Calu3 (cell line): ENCODE measurements at regions not wholly inside any gene's neighbourhood (a gene's known extent, or its start where the extent isn't known, plus 50 kb on each side); places are given as distances from the start of the nearest gene placed in this dataset.

ENCODE experiments used
- BruUV-seq: library from RNA; stranded (reverse); fragments of 400-500 nt; replicated peaks from 2 replicates; lab custom pipeline; 2021; lab: Mats Ljungman, UMichigan
- CTCF ChIA-PET: fragments of 300-600 bp; sonication (Branson Sonifier 250); formaldehyde crosslinking; loops from one replicate; lab custom pipeline; 2022; ENCODE audit warnings: antibody characterized with exemption; lab: Charles Lee
- DNase-seq: peaks from one replicate; pipeline ENCODE4 v3.0.0; 2022
- H3K27ac Mint-ChIP-seq: one replicate; pipeline ENCODE4 v1.8.0; 2022; ENCODE audit warnings: mixed read lengths; ENCODE audit not compliant: unreplicated experiment
- H3K27me3 Mint-ChIP-seq: one replicate; pipeline ENCODE4 v1.8.0; 2022; ENCODE audit warnings: mixed read lengths; ENCODE audit not compliant: unreplicated experiment
- H3K36me3 Mint-ChIP-seq: one replicate; pipeline ENCODE4 v1.8.0; 2022; ENCODE audit warnings: mild to moderate bottlenecking, moderate library complexity, mixed read lengths; ENCODE audit not compliant: insufficient read depth, unreplicated experiment
- H3K4me1 Mint-ChIP-seq: one replicate; pipeline ENCODE4 v1.8.0; 2022; ENCODE audit warnings: mild to moderate bottlenecking, low read depth, mixed read lengths; ENCODE audit not compliant: unreplicated experiment
- H3K4me3 Mint-ChIP-seq: one replicate; pipeline ENCODE4 v1.8.0; 2022; ENCODE audit warnings: mild to moderate bottlenecking, low read depth, moderate library complexity, mixed read lengths; ENCODE audit not compliant: unreplicated experiment
- H3K9me3 Mint-ChIP-seq: one replicate; pipeline ENCODE4 v1.8.0; 2022; ENCODE audit warnings: low read depth, mixed read lengths; ENCODE audit not compliant: unreplicated experiment
- intact Hi-C: fragments of 100-400 bp; cut with micrococcal nuclease; formaldehyde crosslinking; loops from one replicate; pipeline ENCODE4 v1.10.0; 2022; ENCODE audit not compliant: unreplicated experiment
- TF ChIP-seq, protein P1 (sequence below): fragments of 200-600 bp; IDR thresholded peaks from one replicate; pipeline ENCODE4 v1.8.0; 2022; ENCODE audit warnings: antibody characterized with exemption; ENCODE audit not compliant: unreplicated experiment

DNA sequence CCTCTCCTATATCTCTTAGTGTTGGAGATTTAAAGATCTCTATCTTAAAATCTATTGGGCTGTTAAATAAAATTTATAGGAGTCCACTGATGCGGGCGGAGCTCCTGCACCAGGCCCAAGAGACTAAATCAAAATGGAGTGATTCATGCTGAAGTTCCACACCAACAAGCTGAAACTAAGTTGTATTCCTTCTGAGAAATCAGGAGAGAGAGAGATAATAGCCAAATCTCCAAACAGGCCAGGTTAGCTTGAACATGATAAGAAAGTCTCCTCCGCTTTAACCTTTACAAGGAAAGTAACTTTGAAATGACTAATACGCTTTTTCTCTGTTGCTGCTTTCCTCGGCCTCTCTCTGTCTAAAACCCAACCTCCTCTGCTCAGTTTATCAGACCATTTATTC, 241.9 kb upstream of the NBEA start:
- TF ChIP-seq, protein P1, sequence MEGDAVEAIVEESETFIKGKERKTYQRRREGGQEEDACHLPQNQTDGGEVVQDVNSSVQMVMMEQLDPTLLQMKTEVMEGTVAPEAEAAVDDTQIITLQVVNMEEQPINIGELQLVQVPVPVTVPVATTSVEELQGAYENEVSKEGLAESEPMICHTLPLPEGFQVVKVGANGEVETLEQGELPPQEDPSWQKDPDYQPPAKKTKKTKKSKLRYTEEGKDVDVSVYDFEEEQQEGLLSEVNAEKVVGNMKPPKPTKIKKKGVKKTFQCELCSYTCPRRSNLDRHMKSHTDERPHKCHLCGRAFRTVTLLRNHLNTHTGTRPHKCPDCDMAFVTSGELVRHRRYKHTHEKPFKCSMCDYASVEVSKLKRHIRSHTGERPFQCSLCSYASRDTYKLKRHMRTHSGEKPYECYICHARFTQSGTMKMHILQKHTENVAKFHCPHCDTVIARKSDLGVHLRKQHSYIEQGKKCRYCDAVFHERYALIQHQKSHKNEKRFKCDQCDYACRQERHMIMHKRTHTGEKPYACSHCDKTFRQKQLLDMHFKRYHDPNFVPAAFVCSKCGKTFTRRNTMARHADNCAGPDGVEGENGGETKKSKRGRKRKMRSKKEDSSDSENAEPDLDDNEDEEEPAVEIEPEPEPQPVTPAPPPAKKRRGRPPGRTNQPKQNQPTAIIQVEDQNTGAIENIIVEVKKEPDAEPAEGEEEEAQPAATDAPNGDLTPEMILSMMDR, result no peak
- Mint-ChIP-seq H3K27me3 (no peaks in the 10 kb centered on the region), H3K4me3 (no peak overlapping the region), H3K36me3 (no peaks in the 10 kb centered on the region), H3K9me3 (no peaks in the 10 kb centered on the region), H3K4me1 (no peaks in the 10 kb centered on the region), H3K27ac (no peak overlapping the region)
- CTCF ChIA-PET, result no interaction called here
- DNase-seq, result no peak
- BruUV-seq, result no TSS peak
- intact Hi-C loops, result no loop called here

DNA sequence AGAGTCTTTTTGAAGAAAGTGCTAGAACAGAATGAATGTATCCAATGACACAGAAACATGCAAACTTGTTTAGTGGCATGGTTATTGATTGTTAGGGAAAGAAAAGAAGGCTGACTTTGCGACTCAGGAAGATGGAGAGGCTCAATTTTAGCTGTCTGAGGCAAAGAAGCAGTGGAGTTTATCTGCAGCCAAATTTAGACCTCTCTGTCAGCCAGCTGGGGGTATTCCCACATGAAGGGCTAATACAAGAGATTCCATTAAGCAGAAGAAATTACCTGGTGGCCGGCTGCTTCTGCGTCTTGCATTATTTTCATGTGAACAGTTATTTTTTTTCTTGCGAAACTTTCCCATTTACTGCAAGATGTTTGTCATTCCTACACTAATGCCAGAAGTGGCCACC, 240.2 kb upstream of the NBEA start:
- Mint-ChIP-seq H3K4me1 (no peaks in the 10 kb centered on the region), H3K27ac (no peak overlapping the region), H3K4me3 (no peak overlapping the region), H3K27me3 (no peaks in the 10 kb centered on the region), H3K9me3 (no peaks in the 10 kb centered on the region), H3K36me3 (no peaks in the 10 kb centered on the region)
- no peak for DNase-seq
- CTCF ChIA-PET, result no interaction called here
- no TSS peak for BruUV-seq
- TF ChIP-seq, protein P1, result no peak
- intact Hi-C loops, result no loop called here

DNA sequence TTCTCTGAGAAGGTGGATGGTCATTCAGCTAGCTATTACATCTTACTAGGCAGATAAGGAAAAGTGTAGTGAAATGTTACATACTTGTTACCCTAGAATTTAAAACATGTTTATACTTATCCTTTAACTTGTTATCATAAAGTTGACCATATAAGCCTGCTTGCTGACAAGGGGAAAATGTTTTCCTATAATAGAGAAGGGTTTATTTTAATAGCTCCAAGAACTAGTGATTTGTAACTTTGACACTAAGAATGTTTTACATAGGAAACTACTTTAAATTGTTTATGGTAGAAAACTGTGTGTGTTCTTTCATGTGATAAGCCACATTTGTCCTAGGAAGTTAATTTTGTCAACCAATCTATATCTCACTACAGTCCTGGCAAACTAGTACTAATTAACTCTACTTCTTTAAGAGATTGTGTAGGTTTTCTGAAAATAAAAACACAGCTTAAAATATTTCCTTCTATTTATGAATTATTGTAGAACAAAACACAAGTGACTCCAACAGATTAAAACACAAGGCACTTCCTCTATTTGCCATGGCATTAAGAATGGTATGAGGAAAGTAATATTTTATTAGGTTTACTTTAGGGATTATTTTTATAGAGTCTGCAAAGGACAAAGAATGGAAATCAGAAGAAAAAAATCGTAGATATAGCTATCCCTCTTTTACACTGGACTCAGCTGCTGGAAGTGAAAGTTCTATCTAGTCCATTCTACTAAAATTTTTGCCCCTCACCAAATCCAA, 233.3 kb upstream of the NBEA start:
- TF ChIP-seq, protein P1, result no peak
- no peak for DNase-seq
- no peaks in the 10 kb centered on the region for H3K27me3 Mint-ChIP-seq
- no peak overlapping the region for H3K4me3 Mint-ChIP-seq
- intact Hi-C loops, result no loop called here
- no peaks in the 10 kb centered on the region for H3K36me3 Mint-ChIP-seq
- BruUV-seq, result no TSS peak
- CTCF ChIA-PET, result no interaction called here
- no peak overlapping the region for H3K27ac Mint-ChIP-seq
- H3K9me3 Mint-ChIP-seq, result no peaks in the 10 kb centered on the region
- H3K4me1 Mint-ChIP-seq, result no peaks in the 10 kb centered on the region

DNA sequence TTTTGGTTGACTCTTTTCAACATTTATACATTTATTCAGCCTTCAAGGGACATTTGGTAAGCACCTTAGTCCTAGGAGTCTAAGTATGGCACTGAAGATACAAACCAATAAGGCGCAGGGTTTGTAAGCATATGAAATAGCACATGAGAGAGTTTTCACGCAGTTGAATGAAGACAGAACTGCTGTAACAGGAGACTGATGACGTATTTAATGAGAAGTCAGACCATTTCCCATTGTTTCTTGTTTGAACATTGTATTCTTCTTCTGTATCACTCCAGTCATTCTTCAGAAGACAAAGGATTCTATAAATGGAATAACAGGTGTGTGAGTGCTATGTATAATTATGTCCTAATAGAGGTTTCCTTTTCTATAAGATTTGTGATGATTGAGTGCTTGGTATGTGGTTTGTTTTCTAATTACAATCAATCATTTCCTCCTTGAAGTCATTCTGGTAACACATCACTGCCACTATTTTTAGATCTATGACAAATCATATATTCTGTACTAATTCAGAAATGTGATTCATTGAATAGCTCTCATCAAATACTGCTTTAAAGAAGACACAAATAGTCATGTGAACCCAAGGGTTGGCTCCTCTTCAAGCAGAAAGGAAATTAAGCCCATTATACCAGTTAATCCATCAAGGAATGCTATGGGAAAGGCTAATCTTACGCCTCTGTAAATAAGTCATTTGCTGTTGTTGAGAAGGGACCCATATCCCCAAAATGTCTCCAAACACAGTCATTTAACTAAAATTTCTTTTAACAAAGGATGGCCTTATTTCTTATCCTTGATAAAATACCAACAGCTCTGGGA, 222.8 kb upstream of the NBEA start:
- DNase-seq, result no peak
- BruUV-seq, result no TSS peak
- H3K36me3 Mint-ChIP-seq, result no peaks in the 10 kb centered on the region
- intact Hi-C loops, result no loop called here
- no peak overlapping the region for H3K27ac Mint-ChIP-seq
- peaks cover 16% of the 10 kb centered on the region for H3K4me1 Mint-ChIP-seq
- no peaks in the 10 kb centered on the region for H3K27me3 Mint-ChIP-seq
- TF ChIP-seq, protein P1, result no peak
- H3K9me3 Mint-ChIP-seq, result no peaks in the 10 kb centered on the region
- CTCF ChIA-PET, result no interaction called here
- H3K4me3 Mint-ChIP-seq, result no peak overlapping the region
